ENCODE measurements at regions not wholly inside any gene's neighbourhood (a gene's known extent, or its start where the extent isn't known, plus 50 kb on each side); places are given as distances from the start of the nearest gene placed in this dataset.
"Not testable (repeated sequence)": the region's sequence is repeated elsewhere in the genome, so short reads cannot be mapped to it uniquely, and the experiment has no call there.

- DNase-seq, result not testable (repeated sequence)
Measured at GRCh38 chr1:184184614-184185013, 133.1 kb downstream of the TSEN15 start.

- no peak for DNase-seq
Measured at GRCh38 chr1:184185347-184185746, 133.8 kb downstream of the TSEN15 start.

DNA sequence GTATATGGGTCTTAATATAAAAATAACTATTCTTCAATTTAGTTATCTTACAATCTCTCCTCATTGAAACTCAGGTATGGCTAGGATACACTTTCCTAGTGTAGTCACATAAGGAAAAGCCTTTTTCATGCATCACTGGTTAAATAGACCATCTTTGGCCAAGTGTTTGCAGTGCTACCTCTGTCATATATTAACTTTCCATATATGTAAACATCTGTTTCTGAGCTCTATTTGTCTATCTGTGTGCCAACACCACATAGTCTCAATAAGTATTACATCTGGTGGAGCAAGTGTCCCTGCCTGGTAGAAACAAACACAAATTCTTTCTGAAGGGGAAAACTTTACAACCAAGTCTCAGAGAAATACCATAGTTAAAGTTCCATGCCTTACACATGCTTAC lies 134.6 kb downstream of the TSEN15 start:
- DNase-seq, result peak; percentile 80

DNA sequence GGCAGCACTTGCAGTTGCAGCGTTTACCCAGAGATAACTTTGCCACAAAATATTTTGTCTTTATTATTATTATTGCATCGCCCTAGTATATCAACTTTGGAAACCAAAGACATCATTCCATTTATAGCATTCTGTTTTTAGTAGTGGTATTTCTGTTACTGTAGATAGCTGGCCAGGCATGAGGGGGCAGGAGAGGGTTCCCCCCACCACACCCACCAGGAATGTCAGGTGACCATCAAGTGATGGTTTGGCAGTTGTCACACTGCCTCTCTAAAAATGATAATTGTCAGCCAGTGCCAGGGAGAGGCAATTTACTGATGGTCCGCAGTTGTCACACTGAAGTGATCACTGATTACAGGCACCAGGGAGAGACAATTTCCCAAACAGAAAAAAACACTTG lies 135.6 kb downstream of the TSEN15 start:
- DNase-seq, result no peak

GRCh38 chr1:184188037-184188436 lies 136.5 kb downstream of the TSEN15 start:
- no peak for DNase-seq

DNA sequence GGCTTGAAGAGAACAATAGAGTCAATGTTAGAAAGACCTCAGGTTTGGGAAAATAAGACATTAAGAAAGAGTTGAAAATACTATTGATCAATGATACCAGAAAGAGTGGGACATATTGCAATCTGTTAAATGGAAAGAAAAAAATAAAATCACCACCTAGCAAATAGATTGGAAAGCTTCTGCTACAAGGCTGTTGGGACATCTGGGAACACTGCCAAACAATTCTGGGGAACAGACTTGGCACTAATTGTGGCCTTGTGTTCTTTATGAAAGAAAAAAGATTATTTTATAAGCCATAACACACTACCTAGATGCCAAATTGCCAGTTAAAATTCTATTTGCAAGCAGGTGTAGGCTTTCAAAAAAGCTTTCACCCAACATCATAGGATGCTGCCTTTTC lies 137.8 kb downstream of the TSEN15 start:
- DNase-seq, result no peak

DNA sequence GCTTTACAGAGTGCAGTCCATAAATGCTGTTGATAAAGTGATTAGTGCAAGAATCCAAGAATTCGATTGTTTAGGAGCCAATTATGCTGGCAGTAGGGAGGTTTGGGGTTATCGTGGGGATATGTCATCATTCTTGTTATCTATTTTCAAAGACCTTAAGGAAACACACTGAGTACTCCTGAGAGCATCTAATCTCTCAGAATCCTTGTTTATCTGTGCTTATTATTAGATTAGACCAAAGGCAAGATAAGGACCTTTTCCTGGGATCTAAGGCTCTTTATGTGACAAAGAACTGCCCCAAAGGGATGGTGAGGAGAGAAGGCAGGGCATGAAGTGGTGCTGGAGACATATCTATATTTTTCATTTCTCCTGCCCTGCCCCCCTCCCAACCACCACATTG lies 139.1 kb downstream of the TSEN15 start:
- DNase-seq, result no peak

- DNase-seq, result no peak
Measured at GRCh38 chr1:184191181-184191621, 139.7 kb downstream of the TSEN15 start.

- DNase-seq, result no peak
Measured at GRCh38 chr1:184192796-184193195, 141.3 kb downstream of the TSEN15 start.

DNA sequence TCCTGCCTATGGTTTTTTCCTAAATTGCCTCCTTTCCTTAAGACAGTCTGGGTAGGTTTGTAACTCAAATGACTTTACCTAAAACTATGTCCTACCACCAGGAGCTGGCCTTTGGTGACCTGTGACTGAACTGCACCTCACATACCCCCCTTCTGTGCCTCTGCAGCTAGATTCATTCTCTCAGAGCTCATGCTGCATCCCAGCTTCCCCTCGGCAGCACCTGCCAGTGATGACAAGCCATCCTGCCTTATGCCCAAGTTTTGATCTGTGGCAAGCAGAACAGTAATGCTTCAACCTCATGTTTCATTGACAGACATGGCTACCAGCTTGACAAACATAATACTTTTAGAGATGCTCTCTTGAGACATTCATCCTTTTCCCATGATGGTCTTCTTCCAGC lies 141.9 kb downstream of the TSEN15 start:
- no peak for DNase-seq

DNA sequence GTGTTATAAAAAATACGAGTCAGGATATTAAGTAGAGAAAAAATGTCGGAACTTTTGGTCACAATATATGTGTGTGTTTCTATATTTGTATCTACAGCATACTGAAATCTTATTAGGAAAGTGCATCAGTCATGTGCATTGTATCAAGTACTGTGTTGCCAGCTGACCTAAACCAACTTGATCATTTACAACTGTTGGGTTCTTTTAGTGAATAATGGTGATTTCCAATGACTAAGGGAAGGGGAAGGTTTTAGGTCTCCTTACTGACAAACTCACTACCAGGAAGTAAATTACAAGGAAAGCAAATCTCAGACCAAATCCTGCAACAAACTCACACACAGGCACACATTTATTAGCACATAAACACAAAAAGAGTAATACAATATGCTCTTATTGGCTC lies 142.7 kb downstream of the TSEN15 start:
- no peak for DNase-seq

DNA sequence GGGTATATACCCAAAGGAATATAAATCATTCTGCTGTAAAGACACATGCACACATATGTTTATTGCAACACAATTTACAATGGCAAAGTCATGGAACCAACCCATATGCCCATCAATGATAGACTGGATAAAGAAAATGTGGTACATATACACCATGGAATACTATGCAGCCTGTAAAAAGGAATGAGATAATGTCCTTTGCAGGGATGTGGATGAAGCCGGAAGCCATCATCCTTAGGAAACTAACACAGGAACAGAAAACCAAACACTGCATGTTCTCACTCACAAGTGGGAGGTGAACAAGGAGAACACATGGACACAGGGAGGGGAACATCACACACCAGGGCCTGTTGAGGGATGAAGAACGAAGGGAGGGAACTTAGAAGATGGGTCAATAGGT lies 144.2 kb downstream of the TSEN15 start:
- DNase-seq, result not testable (repeated sequence)

DNA sequence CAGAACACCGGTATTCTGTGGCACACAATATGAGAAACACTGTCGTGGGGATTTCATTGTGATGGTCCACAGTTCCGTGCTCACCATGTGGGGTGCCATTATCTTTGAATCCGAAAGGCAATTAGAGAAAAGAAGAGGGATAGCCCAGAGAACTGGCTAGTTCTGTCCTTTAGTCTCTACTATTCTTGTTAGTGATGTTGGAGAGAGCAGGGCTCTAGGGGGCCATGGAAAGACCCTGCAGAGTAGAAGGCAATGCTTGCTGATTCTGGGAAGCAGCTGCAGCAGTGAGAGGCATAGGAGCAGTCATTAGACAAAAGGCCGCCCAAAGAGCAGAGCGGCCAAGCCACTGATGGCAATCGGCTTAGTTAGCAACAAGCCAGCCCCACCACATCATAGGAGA lies 146.3 kb downstream of the TSEN15 start:
- no peak for DNase-seq

- DNase-seq, result no peak
Measured at GRCh38 chr1:184199036-184199435, 147.5 kb downstream of the TSEN15 start.

DNA sequence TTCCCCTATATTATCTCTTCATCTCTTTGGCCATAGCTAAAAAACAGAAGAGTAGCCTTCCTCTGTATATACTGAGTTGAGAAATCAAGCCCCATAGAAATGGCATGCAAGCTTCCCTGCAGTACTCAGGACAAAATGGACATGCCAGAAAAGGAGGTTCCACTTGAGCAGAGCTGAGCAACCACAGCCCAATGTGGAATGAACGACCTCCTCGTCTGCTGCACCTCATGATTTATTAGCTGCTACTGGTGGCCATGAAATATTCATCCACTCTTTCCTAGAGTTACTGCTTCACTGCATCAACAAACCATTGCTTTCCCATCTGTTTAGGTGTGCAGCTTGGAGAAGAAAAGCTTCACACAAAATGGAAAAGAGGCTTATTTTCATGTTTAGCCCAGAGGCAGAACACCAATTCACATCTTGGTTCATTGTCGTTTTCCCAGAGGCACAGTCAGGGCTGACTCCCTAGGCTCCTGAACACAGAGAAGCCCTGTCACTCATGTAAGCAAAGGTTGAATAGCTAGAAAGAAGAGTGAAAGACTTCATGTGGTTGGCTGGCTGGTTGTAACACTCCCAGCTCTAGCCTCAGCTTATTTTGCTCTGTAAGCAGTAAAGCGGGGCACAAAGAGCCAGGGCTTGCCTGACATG lies 148.0 kb downstream of the TSEN15 start:
- no peak for DNase-seq

DNA sequence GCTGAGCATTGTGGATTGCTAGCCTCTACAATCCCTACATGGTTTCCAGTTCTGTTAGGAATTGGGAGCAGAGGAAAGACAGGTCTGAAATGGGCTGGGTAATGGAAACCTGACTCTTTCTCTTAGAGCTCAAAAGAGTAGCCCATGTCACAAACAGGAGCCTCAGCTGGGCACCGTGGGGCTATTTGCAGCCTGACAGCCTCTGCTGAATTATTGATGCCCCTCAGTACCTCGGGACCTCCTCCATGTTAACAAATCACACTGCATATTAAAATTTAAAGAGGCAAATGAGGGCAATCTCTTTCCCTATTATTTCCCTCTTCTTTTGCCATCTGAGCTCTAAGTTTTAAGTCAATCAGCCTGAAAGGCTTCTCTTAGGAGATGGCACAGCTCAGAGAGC lies 157.1 kb downstream of the TSEN15 start:
- DNase-seq, result no peak

DNA sequence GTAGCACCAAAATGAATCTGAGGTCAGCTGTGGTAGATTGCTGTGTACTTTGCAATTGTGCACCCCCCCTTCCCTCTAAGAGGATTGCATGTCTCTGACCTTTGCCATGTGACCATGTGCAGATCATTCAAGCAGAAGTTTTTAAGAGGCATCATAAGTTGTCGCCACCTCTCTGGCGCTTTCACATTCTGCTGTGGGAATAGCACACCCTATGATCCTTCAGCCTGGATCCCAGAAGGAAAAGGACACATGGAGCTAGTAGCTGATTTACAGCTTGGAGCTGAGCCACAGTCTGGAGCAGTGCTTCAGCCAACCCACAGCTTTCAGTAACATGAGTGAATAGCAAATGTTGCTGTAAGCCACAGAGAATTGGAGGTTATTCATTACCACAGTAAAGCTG lies 158.5 kb downstream of the TSEN15 start:
- no peak for DNase-seq

DNA sequence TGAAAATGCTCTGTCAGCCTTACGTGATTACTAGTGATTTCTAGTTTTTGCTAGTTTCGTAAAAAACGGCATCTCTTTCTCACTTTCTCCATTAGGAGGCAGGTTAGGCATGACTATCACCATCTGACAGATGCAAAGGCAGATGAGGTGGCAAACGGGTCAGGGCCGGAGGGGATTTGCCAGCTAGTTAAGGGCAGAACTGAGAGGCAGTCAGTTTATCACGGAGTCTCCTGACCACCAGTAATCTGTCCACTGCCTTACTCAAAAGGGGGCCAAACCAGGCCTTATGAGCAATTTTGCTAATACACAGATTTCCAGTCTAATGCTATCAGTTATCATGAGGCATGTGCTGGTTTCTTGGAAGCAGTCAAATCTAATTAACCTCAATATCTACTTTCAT lies 159.3 kb downstream of the TSEN15 start:
- DNase-seq, result no peak

GRCh38 chr1:184212649-184213314 lies 161.3 kb downstream of the TSEN15 start:
- DNase-seq, result no peak

DNA sequence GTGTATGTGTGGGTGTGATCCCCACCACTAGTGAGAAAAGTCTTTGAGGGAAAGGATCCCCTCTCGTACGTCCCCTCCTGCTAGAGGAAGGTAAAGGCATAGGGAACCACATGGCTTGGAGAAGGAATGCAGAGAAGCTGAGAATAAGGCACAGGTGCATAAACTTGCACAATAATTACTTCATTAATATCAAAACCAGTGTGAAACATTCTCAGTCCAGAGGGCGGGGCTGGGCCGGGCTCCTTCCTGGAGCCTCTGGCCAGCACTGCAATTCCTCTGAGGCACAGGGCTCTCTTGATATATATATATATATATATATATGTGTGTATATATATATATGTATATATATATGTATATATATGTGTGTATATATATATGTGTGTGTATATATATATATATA lies 162.6 kb downstream of the TSEN15 start:
- no peak for DNase-seq

GRCh38 chr1:184215274-184215925 lies 163.9 kb downstream of the TSEN15 start:
- DNase-seq, result peak; percentile 75

GRCh38 chr1:184218458-184219075 lies 167.0 kb downstream of the TSEN15 start:
- DNase-seq, result no peak

DNA sequence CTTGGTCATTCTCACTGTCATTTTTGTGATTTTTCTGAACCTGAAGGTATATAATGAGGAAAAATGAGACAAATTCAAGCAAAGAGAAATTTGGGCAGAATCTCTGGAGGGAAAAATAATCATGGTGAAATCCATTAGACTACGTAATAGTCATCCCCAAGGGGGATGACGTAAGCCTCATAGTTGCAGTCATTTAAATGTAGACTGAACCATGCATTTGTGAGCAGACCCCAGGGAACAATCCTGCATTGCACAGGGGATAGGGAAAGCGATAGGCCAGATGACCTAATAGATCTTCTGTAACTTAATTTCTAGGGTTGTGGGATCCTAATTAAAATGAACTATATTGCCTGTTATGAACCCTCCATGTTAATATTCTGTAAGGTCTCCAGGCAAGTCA lies 167.4 kb upstream of the C1orf21 start:
- DNase-seq, result no peak

DNA sequence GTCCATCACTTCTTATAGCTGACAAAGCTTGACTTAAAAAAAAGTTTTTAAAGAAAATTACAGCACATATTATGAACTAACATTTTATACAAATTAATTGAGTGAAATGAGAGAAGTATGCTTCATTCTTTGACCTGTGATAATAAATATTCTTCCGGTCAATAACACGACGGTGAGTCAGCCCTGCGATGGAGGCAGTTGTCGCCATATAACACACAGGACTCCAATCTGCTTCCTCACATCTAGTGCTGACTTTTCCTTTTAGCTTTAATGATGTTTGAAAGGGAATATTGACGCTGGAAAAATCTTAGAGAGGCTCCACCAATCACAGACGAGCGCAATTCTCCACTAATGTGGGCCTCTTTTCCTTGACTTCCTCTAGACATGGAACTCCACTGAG lies 166.9 kb upstream of the C1orf21 start:
- no peak for DNase-seq

Data from NCI-H510A treated with DMSO at 0.1 percent for 48 hours (cell line).